Mucosa of rectum (tissue), 2 donors: ENCODE measurements at regions not wholly inside any gene's neighbourhood (a gene's known extent, or its start where the extent isn't known, plus 50 kb on each side); places are given as distances from the start of the nearest gene placed in this dataset.

Experiments used
- H3K27ac ChIP-seq, 2 donors: one replicate each; pipeline ENCODE4 v1.7.0; 2013; ENCODE audit warnings: inconsistent platforms in 2 of 2, low read depth in 2 of 2, low read length in 2 of 2
- H3K27me3 ChIP-seq, 2 donors: one replicate each; pipeline ENCODE4 v1.7.0; 2013; ENCODE audit warnings: low read length in 2 of 2; ENCODE audit not compliant: control insufficient read depth in 2 of 2, insufficient read depth in 2 of 2
- H3K36me3 ChIP-seq, 2 donors: one replicate each; pipeline ENCODE4 v1.7.0; 2013; ENCODE audit warnings: low read length in 2 of 2; ENCODE audit not compliant: control insufficient read depth in 2 of 2, insufficient read depth in 2 of 2
- H3K4me1 ChIP-seq, 2 donors: one replicate each; pipeline ENCODE4 v1.7.0; 2013; ENCODE audit warnings: low read length in 2 of 2, mild to moderate bottlenecking in 1 of 2; ENCODE audit not compliant: control insufficient read depth in 2 of 2, insufficient read depth in 2 of 2
- H3K4me3 ChIP-seq, 2 donors: one replicate each; pipeline ENCODE4 v1.7.0; 2013; ENCODE audit warnings: low read length in 2 of 2
- H3K9ac ChIP-seq, 2 donors: one replicate each; pipeline ENCODE4 v1.7.0; 2013; ENCODE audit warnings: low read length in 2 of 2, low read depth in 1 of 2, mild to moderate bottlenecking in 1 of 2
- H3K9me3 ChIP-seq, 2 donors: one replicate each; pipeline ENCODE4 v1.7.0; 2013; ENCODE audit warnings: low read length in 2 of 2; ENCODE audit not compliant: control insufficient read depth in 2 of 2
- donor health status: healthy.
- donor health status: Normal muscosa, but diverticular disease.

GRCh38 chr11:127568891-127569290 is 568.3 kb upstream of the KIRREL3 start:
- Histone ChIP-seq H3K4me3 (no peak overlapping the region), H3K4me1 (no peaks in the 10 kb centered on the region), H3K36me3 (no peaks in the 10 kb centered on the region), H3K9me3 (no peaks in the 10 kb centered on the region), H3K27ac (no peak overlapping the region), H3K9ac (no peak overlapping the region), H3K27me3 (no peaks in the 10 kb centered on the region)

GRCh38 chr11:127567237-127567932 is 566.8 kb upstream of the KIRREL3 start:
- H3K27ac ChIP-seq = no peak overlapping the region
- no peaks in the 10 kb centered on the region for H3K9me3 ChIP-seq
- no peaks in the 10 kb centered on the region for H3K27me3 ChIP-seq
- H3K9ac ChIP-seq = no peak overlapping the region
- H3K4me3 ChIP-seq = no peak overlapping the region
- H3K4me1 ChIP-seq = no peaks in the 10 kb centered on the region
- H3K36me3 ChIP-seq = no peaks in the 10 kb centered on the region

- no peak overlapping the region for H3K27ac ChIP-seq
- H3K4me1 ChIP-seq = no peaks in the 10 kb centered on the region
- H3K27me3 ChIP-seq = no peaks in the 10 kb centered on the region
- H3K9ac ChIP-seq = no peak overlapping the region
- H3K4me3 ChIP-seq = no peak overlapping the region
- no peaks in the 10 kb centered on the region for H3K36me3 ChIP-seq
- H3K9me3 ChIP-seq = no peaks in the 10 kb centered on the region
Measured at GRCh38 chr11:127564810-127565209, 564.2 kb upstream of the KIRREL3 start.

- H3K27ac ChIP-seq = no peak overlapping the region
- H3K9ac ChIP-seq = no peak overlapping the region
- H3K36me3 ChIP-seq = no peaks in the 10 kb centered on the region
Measured at GRCh38 chr11:127559978-127560377, 559.4 kb upstream of the KIRREL3 start.

GRCh38 chr11:127552446-127552845 is 551.9 kb upstream of the KIRREL3 start:
- Histone ChIP-seq H3K27ac (no peak overlapping the region), H3K4me1 (no peaks in the 10 kb centered on the region), H3K9me3 (no peaks in the 10 kb centered on the region), H3K36me3 (no peaks in the 10 kb centered on the region), H3K9ac (no peak overlapping the region), H3K4me3 (no peak overlapping the region), H3K27me3 (no peaks in the 10 kb centered on the region)

More at GRCh38 chr11:127559978-127560377, 559.4 kb upstream of the KIRREL3 start:
- no peaks in the 10 kb centered on the region for H3K9me3 ChIP-seq
- no peaks in the 10 kb centered on the region for H3K4me1 ChIP-seq
- no peaks in the 10 kb centered on the region for H3K27me3 ChIP-seq
- H3K4me3 ChIP-seq = no peak overlapping the region

GRCh38 chr11:127531167-127531566 is 530.6 kb upstream of the KIRREL3 start:
- H3K27ac ChIP-seq = no peak overlapping the region
- H3K4me1 ChIP-seq = no peaks in the 10 kb centered on the region
- H3K9ac ChIP-seq = no peak overlapping the region
- no peaks in the 10 kb centered on the region for H3K36me3 ChIP-seq
- no peaks in the 10 kb centered on the region for H3K9me3 ChIP-seq
- H3K4me3 ChIP-seq = no peak overlapping the region
- no peaks in the 10 kb centered on the region for H3K27me3 ChIP-seq

- Histone ChIP-seq H3K36me3 (no peaks in the 10 kb centered on the region), H3K4me3 (no peak overlapping the region), H3K27ac (no peak overlapping the region), H3K27me3 (no peaks in the 10 kb centered on the region), H3K9ac (no peak overlapping the region), H3K4me1 (no peaks in the 10 kb centered on the region), H3K9me3 (no peaks in the 10 kb centered on the region)
Measured at GRCh38 chr11:127528297-127528696, 527.7 kb upstream of the KIRREL3 start.

- Histone ChIP-seq H3K27me3 (no peaks in the 10 kb centered on the region), H3K4me1 (no peaks in the 10 kb centered on the region), H3K27ac (no peak overlapping the region), H3K9ac (no peak overlapping the region), H3K9me3 (no peaks in the 10 kb centered on the region), H3K36me3 (no peaks in the 10 kb centered on the region), H3K4me3 (no peak overlapping the region)
Measured at GRCh38 chr11:127524618-127525017, 524.0 kb upstream of the KIRREL3 start.

- H3K27ac ChIP-seq = no peak overlapping the region
Measured at GRCh38 chr11:127521413-127521812, 520.8 kb upstream of the KIRREL3 start.

GRCh38 chr11:127507851-127508250 is 507.3 kb upstream of the KIRREL3 start:
- Histone ChIP-seq H3K9ac (no peak overlapping the region), H3K36me3 (no peaks in the 10 kb centered on the region), H3K27me3 (no peaks in the 10 kb centered on the region), H3K4me1 (no peaks in the 10 kb centered on the region), H3K4me3 (no peak overlapping the region), H3K27ac (no peak overlapping the region), H3K9me3 (no peaks in the 10 kb centered on the region)

More at GRCh38 chr11:127521413-127521812, 520.8 kb upstream of the KIRREL3 start:
- no peak overlapping the region for H3K9ac ChIP-seq
- H3K36me3 ChIP-seq = no peaks in the 10 kb centered on the region
- H3K9me3 ChIP-seq = no peaks in the 10 kb centered on the region
- no peak overlapping the region for H3K4me3 ChIP-seq
- H3K4me1 ChIP-seq = no peaks in the 10 kb centered on the region
- H3K27me3 ChIP-seq = no peaks in the 10 kb centered on the region
